ENCODE measurements at regions not wholly inside any gene's neighbourhood (a gene's known extent, or its start where the extent isn't known, plus 50 kb on each side); places are given as distances from the start of the nearest gene placed in this dataset.

- no peak for DNase-seq
Measured at GRCh38 chr3:25313286-25313685, 114.8 kb upstream of the RARB start.

GRCh38 chr3:25324954-25325655, 103.0 kb upstream of the RARB start:
- DNase-seq, result no peak

- peak; percentile 36 for DNase-seq
Measured at GRCh38 chr3:25335356-25335755, 92.7 kb upstream of the RARB start.

- no peak for DNase-seq
Measured at GRCh38 chr3:25338158-25338725, 89.8 kb upstream of the RARB start.

GRCh38 chr3:25339225-25339624, 88.8 kb upstream of the RARB start:
- DNase-seq, result no peak

- DNase-seq, result no peak
Measured at GRCh38 chr3:25344670-25345069, 83.4 kb upstream of the RARB start.

- DNase-seq, result no peak
Measured at GRCh38 chr3:25349095-25349494, 79.0 kb upstream of the RARB start.

GRCh38 chr3:25349828-25350724, 78.0 kb upstream of the RARB start:
- no peak for DNase-seq

- no peak for DNase-seq
Measured at GRCh38 chr3:25350725-25351114, 77.3 kb upstream of the RARB start.

- DNase-seq, result no peak
Measured at GRCh38 chr3:25354071-25354470, 74.0 kb upstream of the RARB start.

- no peak for DNase-seq
Measured at GRCh38 chr3:25355034-25355885, 72.8 kb upstream of the RARB start.

GRCh38 chr3:25355998-25356397, 72.1 kb upstream of the RARB start:
- no peak for DNase-seq

- no peak for DNase-seq
Measured at GRCh38 chr3:25362118-25362517, 65.9 kb upstream of the RARB start.

GRCh38 chr3:25365636-25366035, 62.4 kb upstream of the RARB start:
- no peak for DNase-seq

GRCh38 chr3:25367025-25367424, 61.0 kb upstream of the RARB start:
- no peak for DNase-seq

- no peak for DNase-seq
Measured at GRCh38 chr3:25372167-25372566, 55.9 kb upstream of the RARB start.

- DNase-seq, result no peak
Measured at GRCh38 chr3:25376340-25376739, 51.7 kb upstream of the RARB start.

GRCh38 chr3:25377042-25377441, 51.0 kb upstream of the RARB start:
- no peak for DNase-seq
